SKM-1 treated with dmso at 0.1 percent for 144 hours (cell line): ENCODE measurements at regions not wholly inside any gene's neighbourhood (a gene's known extent, or its start where the extent isn't known, plus 50 kb on each side); places are given as distances from the start of the nearest gene placed in this dataset.

Experiments used
- DNase-seq: peaks from one replicate; lab custom pipeline; 2025; ENCODE audit not compliant: unreplicated experiment; lab: John Stamatoyannopoulos, UW

- DNase-seq: no peak
Measured at GRCh38 chr2:9755638-9756037, 87.6 kb upstream of the TAF1B start.

GRCh38 chr2:9756692-9757250 lies 86.5 kb upstream of the TAF1B start:
- no peak for DNase-seq

GRCh38 chr2:9757501-9758264 lies 85.6 kb upstream of the TAF1B start:
- DNase-seq: no peak

GRCh38 chr2:9758741-9759140 lies 84.5 kb upstream of the TAF1B start:
- DNase-seq: no peak

- DNase-seq: no peak
Measured at GRCh38 chr2:9760069-9760901, 83.0 kb upstream of the TAF1B start.

GRCh38 chr2:9760902-9761228 lies 82.4 kb upstream of the TAF1B start:
- no peak for DNase-seq

GRCh38 chr2:9761577-9761976 lies 81.7 kb upstream of the TAF1B start:
- DNase-seq: no peak

GRCh38 chr2:9762164-9762563 lies 81.1 kb upstream of the TAF1B start:
- no peak for DNase-seq

- DNase-seq: no peak
Measured at GRCh38 chr2:9762941-9763340, 80.3 kb upstream of the TAF1B start.

GRCh38 chr2:9763356-9764152 lies 79.7 kb upstream of the TAF1B start:
- no peak for DNase-seq

GRCh38 chr2:9764153-9764778 lies 79.0 kb upstream of the TAF1B start:
- peak; percentile 34 for DNase-seq

GRCh38 chr2:9765611-9766531 lies 77.4 kb upstream of the TAF1B start:
- DNase-seq: no peak

GRCh38 chr2:9767656-9768281 lies 75.5 kb upstream of the TAF1B start:
- no peak for DNase-seq

GRCh38 chr2:9768388-9768787 lies 74.9 kb upstream of the TAF1B start:
- no peak for DNase-seq

- no peak for DNase-seq
Measured at GRCh38 chr2:9769171-9770005, 73.9 kb upstream of the TAF1B start.

- DNase-seq: no peak
Measured at GRCh38 chr2:9770006-9770307, 73.3 kb upstream of the TAF1B start.

GRCh38 chr2:9770308-9771100 lies 72.8 kb upstream of the TAF1B start:
- DNase-seq: peak; percentile 41

- DNase-seq: no peak
Measured at GRCh38 chr2:9771101-9771449, 72.2 kb upstream of the TAF1B start.
